Tongue (tissue), 1 donor: ENCODE measurements at regions not wholly inside any gene's neighbourhood (a gene's known extent, or its start where the extent isn't known, plus 50 kb on each side); places are given as distances from the start of the nearest gene placed in this dataset.

Source experiments
- DNase-seq: peaks from one replicate; pipeline ENCODE4 v3.0.0-alpha.2; 2015

- DNase-seq, result no peak
These were observed 77.9 kb upstream of the AVPR1A start for GRCh38 chr12:63228853-63229252.

- no peak for DNase-seq
These were observed 75.9 kb upstream of the AVPR1A start for GRCh38 chr12:63226792-63227463.

- no peak for DNase-seq
These were observed 73.4 kb upstream of the AVPR1A start for GRCh38 chr12:63224396-63224795.

- DNase-seq, result no peak
These were observed 72.1 kb upstream of the AVPR1A start for GRCh38 chr12:63223128-63223527.

- no peak for DNase-seq
These were observed 71.6 kb upstream of the AVPR1A start for GRCh38 chr12:63222582-63222981.

- DNase-seq, result no peak
These were observed 69.9 kb upstream of the AVPR1A start for GRCh38 chr12:63220921-63221320.

- DNase-seq, result no peak
These were observed 61.3 kb upstream of the AVPR1A start for GRCh38 chr12:63212316-63212715.

- DNase-seq, result no peak
These were observed 58.0 kb upstream of the AVPR1A start for GRCh38 chr12:63208956-63209355.

- DNase-seq, result no peak
These were observed 55.9 kb upstream of the AVPR1A start for GRCh38 chr12:63206909-63207308.

GRCh38 chr12:63206494-63206893 is 55.5 kb upstream of the AVPR1A start:
- no peak for DNase-seq
